MM.1S (cell line): ENCODE measurements at regions not wholly inside any gene's neighbourhood (a gene's known extent, or its start where the extent isn't known, plus 50 kb on each side); places are given as distances from the start of the nearest gene placed in this dataset.

Experiments used
- DNase-seq: peaks from one replicate; pipeline ENCODE4 v3.0.0-alpha.2; 2015
- H2AFZ ChIP-seq: fragments of 300-600 bp; sonication (generic); 2 replicates; pipeline ENCODE4 v1.6.0; 2016; ENCODE audit warnings: antibody characterized with exemption, low read length
- H3F3A ChIP-seq: fragments of 300-600 bp; sonication (generic); 2 replicates; pipeline ENCODE4 v1.6.1; 2016; ENCODE audit warnings: mild to moderate bottlenecking, antibody characterized with exemption, low read length, moderate library complexity, mixed read lengths; ENCODE audit not compliant: insufficient read depth
- H3K27ac ChIP-seq: fragments of 300-600 bp; sonication (generic); 2 replicates; pipeline ENCODE4 v1.5.1; 2016; ENCODE audit warnings: mild to moderate bottlenecking, low read length
- H3K27me3 ChIP-seq: fragments of 300-600 bp; sonication (generic); replicated peaks from 2 replicates; pipeline ENCODE4 v1.6.0; 2016; ENCODE audit warnings: low read length; ENCODE audit not compliant: insufficient read depth
- H3K36me3 ChIP-seq: fragments of 300-600 bp; sonication (generic); replicated peaks from 2 replicates; pipeline ENCODE4 v1.6.1; 2016; ENCODE audit warnings: mild to moderate bottlenecking, low read length, mixed read lengths; ENCODE audit not compliant: insufficient read depth
- H3K4me1 ChIP-seq: fragments of 300-600 bp; sonication (generic); 2 replicates; pipeline ENCODE4 v1.6.1; 2016; ENCODE audit warnings: low read length, mixed read lengths
- H3K4me2 ChIP-seq: fragments of 300-600 bp; sonication (generic); 2 replicates; pipeline ENCODE4 v1.6.0; 2016; ENCODE audit warnings: low read depth, low read length
- H3K4me3 ChIP-seq: fragments of 300-600 bp; sonication (generic); 2 replicates; pipeline ENCODE4 v1.5.1; 2016; ENCODE audit warnings: low read length, mixed read lengths
- H3K79me2 ChIP-seq: fragments of 300-600 bp; sonication (generic); 2 replicates; pipeline ENCODE4 v1.6.1; 2016; ENCODE audit warnings: mixed run types, low read length, mixed read lengths
- H3K9ac ChIP-seq: fragments of 300-600 bp; sonication (generic); 2 replicates; pipeline ENCODE4 v1.6.1; 2016; ENCODE audit warnings: low read length, mixed read lengths
- H3K9me2 ChIP-seq: fragments of 300-600 bp; sonication (generic); replicated peaks from 2 replicates; pipeline ENCODE4 v1.6.1; 2016; ENCODE audit warnings: mild to moderate bottlenecking, low read length, mixed read lengths; ENCODE audit not compliant: insufficient read depth
- H3K9me3 ChIP-seq: fragments of 300-600 bp; sonication (generic); replicated peaks from 2 replicates; pipeline ENCODE4 v1.6.1; 2016; ENCODE audit warnings: mild to moderate bottlenecking, low read length, mixed read lengths; ENCODE audit not compliant: insufficient read depth
- H4K20me1 ChIP-seq: fragments of 300-600 bp; sonication (generic); 2 replicates; pipeline ENCODE4 v1.6.1; 2016; ENCODE audit warnings: mild to moderate bottlenecking, low read length, moderate library complexity, mixed read lengths; ENCODE audit not compliant: insufficient read depth
- EZH2 ChIP-seq: fragments of 300-600 bp; sonication (generic); optimal IDR thresholded peaks from 2 replicates; pipeline ENCODE3; 2017; ENCODE audit warnings: low read depth, mild to moderate bottlenecking, antibody characterized with exemption, low read length, mixed read lengths
- EZH2phosphoT487 ChIP-seq: fragments of 300-600 bp; sonication (generic); IDR thresholded peaks from 2 replicates; pipeline ENCODE4 v1.6.1; 2018; ENCODE audit warnings: antibody characterized with exemption, low read length
- TF ChIP-seq, protein P1 (sequence below): fragments of 300-600 bp; sonication (generic); IDR thresholded peaks from 2 replicates; pipeline ENCODE4 v1.5.1; 2016; ENCODE audit warnings: antibody characterized with exemption, low read length, mixed read lengths

DNA sequence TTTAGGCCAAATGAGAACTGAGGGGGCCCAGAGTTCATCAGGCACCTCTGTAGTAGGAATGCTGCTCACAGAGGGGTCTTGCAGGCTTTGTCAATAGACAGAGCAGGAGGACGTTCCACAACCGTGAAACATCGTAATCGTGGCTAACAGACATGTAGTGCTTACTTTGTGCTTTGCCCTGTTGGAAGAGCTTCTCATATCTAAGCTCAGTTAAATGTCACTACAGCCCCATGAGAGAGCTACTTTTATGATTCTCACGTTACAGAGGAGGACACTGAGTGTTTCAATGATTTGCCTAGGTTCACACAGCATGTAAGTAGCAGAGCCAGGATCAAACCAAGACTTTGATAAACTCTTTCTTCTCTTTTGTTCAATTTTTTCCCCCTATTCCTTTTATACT is 136.6 kb downstream of the MYCN start:
- Histone ChIP-seq H3K79me2 (no peaks in the 10 kb centered on the region), H3K9me3 (no peaks in the 10 kb centered on the region)
- DNase-seq = no peak

DNA sequence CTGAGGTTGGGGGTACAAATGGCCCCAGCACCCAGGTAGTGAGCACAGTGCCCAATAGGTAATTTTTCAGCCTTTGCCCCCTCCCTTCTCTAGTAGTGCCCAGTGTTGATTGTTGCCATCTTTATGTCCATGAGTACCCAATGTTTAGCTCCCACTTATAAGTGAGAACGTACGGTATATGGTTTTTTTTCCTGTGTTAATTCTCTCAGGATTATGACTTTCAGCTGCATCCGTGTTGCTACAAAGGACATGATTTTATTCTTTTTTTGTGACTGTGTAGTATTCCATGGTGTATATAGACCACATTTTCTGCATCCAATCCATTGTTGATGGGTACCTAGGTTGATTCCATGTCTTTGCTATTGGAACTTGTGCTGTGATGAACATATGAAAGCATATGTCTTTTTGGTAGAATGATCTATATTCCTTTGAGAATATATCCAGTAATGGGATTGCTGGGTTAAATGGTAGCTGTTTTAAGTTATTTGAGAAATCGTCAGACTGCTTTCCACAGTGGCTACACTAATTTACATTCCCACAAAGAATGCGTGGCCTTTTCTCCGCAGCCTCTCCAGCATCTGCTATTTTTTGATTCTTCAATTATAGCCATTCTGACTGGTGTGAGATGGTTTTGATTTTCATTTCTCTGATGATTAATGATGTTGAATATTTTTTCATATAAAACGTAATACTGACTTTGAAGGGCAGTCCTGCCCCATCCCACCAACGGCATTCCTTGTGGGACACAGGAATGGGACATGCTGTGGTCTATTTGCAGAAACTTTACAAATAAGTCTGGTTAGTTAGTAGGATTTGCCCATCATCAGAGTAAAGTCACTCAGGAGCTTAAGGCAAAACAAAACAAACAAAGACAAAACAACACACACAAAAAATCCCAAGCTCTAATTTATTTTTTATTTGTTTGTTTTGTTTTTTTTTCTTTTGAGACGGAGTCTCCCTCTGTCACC is 135.0 kb downstream of the MYCN start:
- no peaks in the 10 kb centered on the region for H3K4me1 ChIP-seq
- no peak overlapping the region for H3K4me2 ChIP-seq
- H3K27me3 ChIP-seq = no peaks in the 10 kb centered on the region
- H3K9ac ChIP-seq = no peak overlapping the region
- H3K9me3 ChIP-seq = no peaks in the 10 kb centered on the region
- H2AFZ ChIP-seq = no peak overlapping the region
- no peak overlapping the region for H3K27ac ChIP-seq
- no peaks in the 10 kb centered on the region for H3K9me2 ChIP-seq
- no peak for TF ChIP-seq EZH2phosphoT487
- TF ChIP-seq, protein P1, sequence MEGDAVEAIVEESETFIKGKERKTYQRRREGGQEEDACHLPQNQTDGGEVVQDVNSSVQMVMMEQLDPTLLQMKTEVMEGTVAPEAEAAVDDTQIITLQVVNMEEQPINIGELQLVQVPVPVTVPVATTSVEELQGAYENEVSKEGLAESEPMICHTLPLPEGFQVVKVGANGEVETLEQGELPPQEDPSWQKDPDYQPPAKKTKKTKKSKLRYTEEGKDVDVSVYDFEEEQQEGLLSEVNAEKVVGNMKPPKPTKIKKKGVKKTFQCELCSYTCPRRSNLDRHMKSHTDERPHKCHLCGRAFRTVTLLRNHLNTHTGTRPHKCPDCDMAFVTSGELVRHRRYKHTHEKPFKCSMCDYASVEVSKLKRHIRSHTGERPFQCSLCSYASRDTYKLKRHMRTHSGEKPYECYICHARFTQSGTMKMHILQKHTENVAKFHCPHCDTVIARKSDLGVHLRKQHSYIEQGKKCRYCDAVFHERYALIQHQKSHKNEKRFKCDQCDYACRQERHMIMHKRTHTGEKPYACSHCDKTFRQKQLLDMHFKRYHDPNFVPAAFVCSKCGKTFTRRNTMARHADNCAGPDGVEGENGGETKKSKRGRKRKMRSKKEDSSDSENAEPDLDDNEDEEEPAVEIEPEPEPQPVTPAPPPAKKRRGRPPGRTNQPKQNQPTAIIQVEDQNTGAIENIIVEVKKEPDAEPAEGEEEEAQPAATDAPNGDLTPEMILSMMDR = no peak
- TF ChIP-seq EZH2 = no peak
- H3K36me3 ChIP-seq = no peaks in the 10 kb centered on the region
- H3F3A ChIP-seq = no peaks in the 10 kb centered on the region
- no peaks in the 10 kb centered on the region for H4K20me1 ChIP-seq
- DNase-seq = no peak
- H3K4me3 ChIP-seq = no peak overlapping the region
- H3K79me2 ChIP-seq = no peaks in the 10 kb centered on the region

More for the DNA sequence above, 136.6 kb downstream of the MYCN start:
- H4K20me1 ChIP-seq = no peaks in the 10 kb centered on the region
- no peak for TF ChIP-seq EZH2
- TF ChIP-seq, protein P1 = no peak
- TF ChIP-seq EZH2phosphoT487 = no peak
- no peak overlapping the region for H3K9ac ChIP-seq
- H2AFZ ChIP-seq = no peak overlapping the region
- no peaks in the 10 kb centered on the region for H3K9me2 ChIP-seq
- no peaks in the 10 kb centered on the region for H3K36me3 ChIP-seq
- H3K4me3 ChIP-seq = no peak overlapping the region
- H3K4me2 ChIP-seq = no peak overlapping the region
- no peaks in the 10 kb centered on the region for H3F3A ChIP-seq
- no peak overlapping the region for H3K27ac ChIP-seq
- no peaks in the 10 kb centered on the region for H3K27me3 ChIP-seq
- no peaks in the 10 kb centered on the region for H3K4me1 ChIP-seq

GRCh38 chr2:16073921-16074425 is 133.6 kb downstream of the MYCN start:
- Histone ChIP-seq H4K20me1 (no peaks in the 10 kb centered on the region), H3K4me1 (no peaks in the 10 kb centered on the region), H3K9ac (no peak overlapping the region), H3K9me2 (no peaks in the 10 kb centered on the region), H3K79me2 (no peaks in the 10 kb centered on the region), H3K4me2 (no peak overlapping the region), H3K27me3 (no peaks in the 10 kb centered on the region), H2AFZ (no peak overlapping the region), H3K27ac (no peak overlapping the region), H3K9me3 (no peaks in the 10 kb centered on the region), H3K4me3 (no peak overlapping the region), H3F3A (no peaks in the 10 kb centered on the region), H3K36me3 (no peaks in the 10 kb centered on the region)
- DNase-seq = no peak
- TF ChIP-seq, protein P1 = no peak
- TF ChIP-seq EZH2 (no peak), EZH2phosphoT487 (no peak)
